HG03571 (cell line): ENCODE measurements at regions not wholly inside any gene's neighbourhood (a gene's known extent, or its start where the extent isn't known, plus 50 kb on each side); places are given as distances from the start of the nearest gene placed in this dataset.
"Not testable (repeated sequence)": the region's sequence is repeated elsewhere in the genome, so short reads cannot be mapped to it uniquely, and the experiment has no call there.

Experiments used
- ATAC-seq: cut with Tn5 transposase; IDR thresholded peaks from one replicate; pipeline ENCODE4 v1.9.1; 2021; ENCODE audit not compliant: unreplicated experiment

- not testable (repeated sequence) for ATAC-seq
Observed at GRCh38 chr13:97774391-97775100, 178.9 kb upstream of the IPO5 start.

- no peak for ATAC-seq
Observed at GRCh38 chr13:97780486-97780885, 173.0 kb upstream of the IPO5 start.

- ATAC-seq, result no peak
Observed at GRCh38 chr13:97781891-97782305, 171.6 kb upstream of the IPO5 start.

- no peak for ATAC-seq
Observed at GRCh38 chr13:97786510-97786909, 167.0 kb upstream of the IPO5 start.

- ATAC-seq, result no peak
Observed at GRCh38 chr13:97797553-97797952, 155.9 kb upstream of the IPO5 start.

GRCh38 chr13:97798171-97798821 is 155.2 kb upstream of the IPO5 start:
- ATAC-seq, result no peak

- ATAC-seq, result no peak
Observed at GRCh38 chr13:97798836-97799235, 154.6 kb upstream of the IPO5 start.

GRCh38 chr13:97802213-97802612 is 151.3 kb upstream of the IPO5 start:
- ATAC-seq, result no peak

GRCh38 chr13:97809576-97809975 is 143.9 kb upstream of the IPO5 start:
- no peak for ATAC-seq

GRCh38 chr13:97810152-97810551 is 143.3 kb upstream of the IPO5 start:
- no peak for ATAC-seq

GRCh38 chr13:97822377-97822776 is 131.1 kb upstream of the IPO5 start:
- no peak for ATAC-seq

GRCh38 chr13:97826421-97827012 is 127.0 kb upstream of the IPO5 start:
- ATAC-seq, result no peak

- ATAC-seq, result no peak
Observed at GRCh38 chr13:97834250-97834649, 119.2 kb upstream of the IPO5 start.

GRCh38 chr13:97843189-97843588 is 110.3 kb upstream of the IPO5 start:
- ATAC-seq, result no peak

GRCh38 chr13:97844151-97844550 is 109.3 kb upstream of the IPO5 start:
- no peak for ATAC-seq

GRCh38 chr13:97848886-97849285 is 104.6 kb upstream of the IPO5 start:
- ATAC-seq, result no peak

GRCh38 chr13:97849305-97849704 is 104.2 kb upstream of the IPO5 start:
- peak; percentile 94 for ATAC-seq

- ATAC-seq, result no peak
Observed at GRCh38 chr13:97851269-97851668, 102.2 kb upstream of the IPO5 start.

GRCh38 chr13:97852181-97852874 is 101.1 kb upstream of the IPO5 start:
- no peak for ATAC-seq

- ATAC-seq, result no peak
Observed at GRCh38 chr13:97853550-97853949, 99.9 kb upstream of the IPO5 start.

- ATAC-seq, result no peak
Observed at GRCh38 chr13:97855570-97856303, 97.7 kb upstream of the IPO5 start.
